C4-2B (cell line): ENCODE measurements at regions not wholly inside any gene's neighbourhood (a gene's known extent, or its start where the extent isn't known, plus 50 kb on each side); places are given as distances from the start of the nearest gene placed in this dataset.

Source experiments
- ZFX ChIP-seq: fragments of 450-650 bp; IDR thresholded peaks from 2 replicates; pipeline ENCODE4 v1.6.1; 2017
- TF ChIP-seq, protein P1 (sequence below): fragments of 450-650 bp; conservative IDR thresholded peaks from 2 replicates; pipeline ENCODE4 v1.5.1; 2017; ENCODE audit warnings: mild to moderate bottlenecking

- TF ChIP-seq, protein P1, sequence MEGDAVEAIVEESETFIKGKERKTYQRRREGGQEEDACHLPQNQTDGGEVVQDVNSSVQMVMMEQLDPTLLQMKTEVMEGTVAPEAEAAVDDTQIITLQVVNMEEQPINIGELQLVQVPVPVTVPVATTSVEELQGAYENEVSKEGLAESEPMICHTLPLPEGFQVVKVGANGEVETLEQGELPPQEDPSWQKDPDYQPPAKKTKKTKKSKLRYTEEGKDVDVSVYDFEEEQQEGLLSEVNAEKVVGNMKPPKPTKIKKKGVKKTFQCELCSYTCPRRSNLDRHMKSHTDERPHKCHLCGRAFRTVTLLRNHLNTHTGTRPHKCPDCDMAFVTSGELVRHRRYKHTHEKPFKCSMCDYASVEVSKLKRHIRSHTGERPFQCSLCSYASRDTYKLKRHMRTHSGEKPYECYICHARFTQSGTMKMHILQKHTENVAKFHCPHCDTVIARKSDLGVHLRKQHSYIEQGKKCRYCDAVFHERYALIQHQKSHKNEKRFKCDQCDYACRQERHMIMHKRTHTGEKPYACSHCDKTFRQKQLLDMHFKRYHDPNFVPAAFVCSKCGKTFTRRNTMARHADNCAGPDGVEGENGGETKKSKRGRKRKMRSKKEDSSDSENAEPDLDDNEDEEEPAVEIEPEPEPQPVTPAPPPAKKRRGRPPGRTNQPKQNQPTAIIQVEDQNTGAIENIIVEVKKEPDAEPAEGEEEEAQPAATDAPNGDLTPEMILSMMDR = no peak
- no peak for TF ChIP-seq ZFX
Observed at GRCh38 chr1:157400766-157401165, 151.5 kb downstream of the FCRL5 start.
